NB4 (cell line): ENCODE measurements at regions not wholly inside any gene's neighbourhood (a gene's known extent, or its start where the extent isn't known, plus 50 kb on each side); places are given as distances from the start of the nearest gene placed in this dataset.

ENCODE experiments used
- DNase-seq: peaks from one replicate; pipeline ENCODE4 v3.0.0; 2010; ENCODE audit warnings: low read depth
- H3K4me3 ChIP-seq: one replicate; pipeline ENCODE4 v1.5.1; 2011; ENCODE audit warnings: mild to moderate bottlenecking, low read depth, low read length, moderate library complexity
- MYC ChIP-seq: IDR thresholded peaks from 2 replicates; pipeline ENCODE4 v1.6.1; 2011; ENCODE audit warnings: low read depth, low read length
- POLR2A ChIP-seq: IDR thresholded peaks from 2 replicates; pipeline ENCODE4 v1.6.1; 2011; ENCODE audit warnings: mild to moderate bottlenecking; ENCODE audit not compliant: insufficient read length; ENCODE audit errors: extremely low read depth
- TF ChIP-seq, protein P1 (sequence below): IDR thresholded peaks from 2 replicates; pipeline ENCODE4 v1.6.1; 2011; ENCODE audit warnings: low read depth, low read length
- TF ChIP-seq, protein P2 (sequence below): IDR thresholded peaks from one replicate; pipeline ENCODE4 v1.5.1; 2012; ENCODE audit warnings: low read depth, low read length

DNA sequence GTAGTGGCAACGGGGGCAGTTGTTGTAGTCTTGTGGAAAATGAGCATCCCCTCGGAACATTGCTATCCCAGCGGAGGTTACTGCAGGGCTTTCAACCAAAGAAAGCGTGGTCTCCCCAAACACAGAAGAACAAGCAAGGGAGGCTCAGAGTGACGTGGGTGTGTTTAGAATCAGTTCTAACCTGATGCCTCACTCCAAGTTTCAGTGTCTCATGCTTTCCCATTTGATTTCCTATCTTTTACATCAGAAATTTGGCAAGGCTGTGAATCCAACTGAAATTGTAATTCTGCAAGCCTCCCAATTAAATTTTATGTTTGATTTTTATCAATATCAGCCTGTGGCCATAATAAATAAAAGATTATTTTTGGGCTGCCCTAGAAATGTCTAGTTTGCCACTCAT, 156.1 kb upstream of the LNX1 start:
- TF ChIP-seq MYC = no peak
- TF ChIP-seq, protein P1, sequence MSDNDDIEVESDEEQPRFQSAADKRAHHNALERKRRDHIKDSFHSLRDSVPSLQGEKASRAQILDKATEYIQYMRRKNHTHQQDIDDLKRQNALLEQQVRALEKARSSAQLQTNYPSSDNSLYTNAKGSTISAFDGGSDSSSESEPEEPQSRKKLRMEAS = no peak
- TF ChIP-seq POLR2A = no peak
- TF ChIP-seq, protein P2, sequence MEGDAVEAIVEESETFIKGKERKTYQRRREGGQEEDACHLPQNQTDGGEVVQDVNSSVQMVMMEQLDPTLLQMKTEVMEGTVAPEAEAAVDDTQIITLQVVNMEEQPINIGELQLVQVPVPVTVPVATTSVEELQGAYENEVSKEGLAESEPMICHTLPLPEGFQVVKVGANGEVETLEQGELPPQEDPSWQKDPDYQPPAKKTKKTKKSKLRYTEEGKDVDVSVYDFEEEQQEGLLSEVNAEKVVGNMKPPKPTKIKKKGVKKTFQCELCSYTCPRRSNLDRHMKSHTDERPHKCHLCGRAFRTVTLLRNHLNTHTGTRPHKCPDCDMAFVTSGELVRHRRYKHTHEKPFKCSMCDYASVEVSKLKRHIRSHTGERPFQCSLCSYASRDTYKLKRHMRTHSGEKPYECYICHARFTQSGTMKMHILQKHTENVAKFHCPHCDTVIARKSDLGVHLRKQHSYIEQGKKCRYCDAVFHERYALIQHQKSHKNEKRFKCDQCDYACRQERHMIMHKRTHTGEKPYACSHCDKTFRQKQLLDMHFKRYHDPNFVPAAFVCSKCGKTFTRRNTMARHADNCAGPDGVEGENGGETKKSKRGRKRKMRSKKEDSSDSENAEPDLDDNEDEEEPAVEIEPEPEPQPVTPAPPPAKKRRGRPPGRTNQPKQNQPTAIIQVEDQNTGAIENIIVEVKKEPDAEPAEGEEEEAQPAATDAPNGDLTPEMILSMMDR = no peak
- H3K4me3 ChIP-seq = no peak overlapping the region
- no peak for DNase-seq

DNA sequence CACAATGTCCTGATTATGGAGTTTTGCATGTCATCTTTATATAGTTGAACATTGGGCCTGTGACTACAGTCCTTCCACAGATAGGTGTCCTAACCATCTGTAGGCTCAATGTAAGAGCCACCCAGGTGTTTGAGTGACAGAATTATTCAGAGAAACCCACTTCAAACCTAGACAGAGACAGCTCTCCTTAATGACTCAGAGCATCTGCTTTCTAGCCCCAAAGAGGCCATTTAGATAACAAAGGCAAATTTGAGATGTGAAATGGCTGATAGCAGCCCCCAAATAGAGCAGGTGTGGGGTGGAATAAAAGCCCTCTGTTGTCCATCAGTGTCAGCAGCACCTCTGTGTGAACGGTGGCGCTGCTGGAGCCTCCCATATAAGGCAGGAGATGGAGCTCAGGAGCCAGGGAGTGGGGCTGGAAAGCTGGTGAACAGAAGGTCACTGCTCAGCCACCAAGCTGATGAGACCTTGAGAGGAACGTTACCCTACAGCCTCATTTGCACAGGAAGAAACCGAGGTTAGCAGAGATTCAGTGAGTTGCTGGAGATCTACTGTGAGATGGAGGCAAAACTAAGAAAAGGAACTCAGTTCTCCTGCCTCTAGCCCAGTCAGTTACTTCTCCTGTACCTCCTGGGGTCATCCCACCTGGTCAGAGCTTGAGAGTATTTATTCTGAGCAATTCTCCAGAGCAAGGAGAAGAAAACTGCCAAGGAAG, 153.3 kb upstream of the LNX1 start:
- TF ChIP-seq POLR2A (no peak), MYC (no peak)
- TF ChIP-seq, protein P1 = no peak
- H3K4me3 ChIP-seq = no peak overlapping the region
- DNase-seq = no peak

DNA sequence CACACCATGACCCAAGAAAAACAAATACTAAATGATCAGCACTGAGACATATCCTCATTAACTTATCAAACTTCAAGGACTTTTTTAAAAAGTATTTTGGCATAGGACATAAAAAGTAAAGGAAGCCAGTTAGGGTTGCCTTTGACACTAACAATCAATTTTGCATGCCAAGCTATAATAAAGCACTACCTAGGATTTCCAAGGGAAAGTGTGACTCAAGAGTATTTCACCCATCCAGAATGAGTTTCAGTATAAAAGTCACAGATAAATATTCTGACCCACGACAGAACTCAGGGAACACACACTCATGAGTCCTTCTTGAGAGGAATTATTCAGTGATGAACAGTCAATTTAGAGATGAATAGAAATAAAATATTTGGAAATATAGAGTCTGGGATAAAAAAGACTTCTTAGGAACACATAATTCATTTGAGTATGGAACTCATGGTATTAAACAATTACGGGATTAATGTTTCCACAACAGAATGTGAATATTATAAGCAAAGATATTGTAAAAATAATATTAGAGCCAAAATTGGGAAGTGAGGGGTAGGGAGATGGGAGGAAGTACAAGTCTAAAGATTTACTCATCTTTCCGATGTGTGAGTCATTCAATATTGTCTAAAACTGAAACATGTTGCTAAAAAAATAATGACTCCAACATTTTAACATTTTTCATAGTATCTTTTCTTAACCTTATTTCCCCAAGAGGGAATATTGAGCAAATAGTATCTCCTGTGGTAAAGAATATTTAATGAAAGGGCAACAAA, 143.5 kb upstream of the LNX1 start:
- peak; percentile 32 for DNase-seq
- TF ChIP-seq, protein P2 = no peak
- TF ChIP-seq, protein P1 = no peak
- no peak for TF ChIP-seq MYC
- H3K4me3 ChIP-seq = no peak overlapping the region

DNA sequence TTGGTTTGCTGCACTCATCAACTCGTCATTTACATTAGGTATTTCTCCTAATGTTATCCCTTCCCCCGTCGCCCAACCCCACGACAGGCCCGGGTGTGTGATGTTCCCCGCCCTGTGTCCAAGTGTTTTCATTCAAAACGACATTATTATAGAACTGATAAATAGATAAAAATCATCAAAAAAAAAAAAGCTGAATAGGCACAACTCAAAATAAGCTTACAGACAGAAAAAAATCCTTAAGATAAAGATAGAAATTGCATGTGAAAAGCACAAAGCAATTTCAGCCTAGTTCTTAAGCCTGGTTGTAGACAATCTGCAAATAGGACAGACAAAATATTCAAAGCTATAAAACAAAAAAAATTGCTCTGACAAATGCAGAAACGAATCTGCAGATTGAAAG, 142.9 kb upstream of the LNX1 start:
- H3K4me3 ChIP-seq = no peak overlapping the region
- TF ChIP-seq, protein P2 = no peak
- TF ChIP-seq POLR2A (no peak), MYC (no peak)
- TF ChIP-seq, protein P1 = no peak

DNA sequence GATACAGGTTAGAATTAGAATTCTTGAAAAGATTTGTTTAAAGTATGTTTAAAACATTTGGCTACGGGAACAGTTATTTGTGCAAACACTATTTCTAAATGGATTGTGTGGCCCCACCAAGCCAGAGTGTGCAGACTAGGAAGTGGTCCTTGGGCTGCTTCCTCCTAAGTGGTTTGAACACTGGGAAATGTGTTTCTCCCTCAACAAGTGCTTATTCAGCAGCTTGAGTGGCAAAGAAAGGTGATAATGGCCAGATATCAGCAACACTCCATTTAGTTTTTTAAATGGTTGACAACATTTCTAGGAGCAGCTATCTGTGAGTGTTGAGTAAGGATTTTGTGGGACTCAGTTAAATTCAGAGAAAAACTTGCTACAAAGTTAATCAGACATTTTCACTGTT, 141.4 kb upstream of the LNX1 start:
- H3K4me3 ChIP-seq = no peak overlapping the region
- TF ChIP-seq POLR2A (no peak), MYC (no peak)
- TF ChIP-seq, protein P1 = no peak
- TF ChIP-seq, protein P2 = no peak
- DNase-seq = no peak

More for the DNA sequence above, 142.9 kb upstream of the LNX1 start:
- DNase-seq = no peak

DNA sequence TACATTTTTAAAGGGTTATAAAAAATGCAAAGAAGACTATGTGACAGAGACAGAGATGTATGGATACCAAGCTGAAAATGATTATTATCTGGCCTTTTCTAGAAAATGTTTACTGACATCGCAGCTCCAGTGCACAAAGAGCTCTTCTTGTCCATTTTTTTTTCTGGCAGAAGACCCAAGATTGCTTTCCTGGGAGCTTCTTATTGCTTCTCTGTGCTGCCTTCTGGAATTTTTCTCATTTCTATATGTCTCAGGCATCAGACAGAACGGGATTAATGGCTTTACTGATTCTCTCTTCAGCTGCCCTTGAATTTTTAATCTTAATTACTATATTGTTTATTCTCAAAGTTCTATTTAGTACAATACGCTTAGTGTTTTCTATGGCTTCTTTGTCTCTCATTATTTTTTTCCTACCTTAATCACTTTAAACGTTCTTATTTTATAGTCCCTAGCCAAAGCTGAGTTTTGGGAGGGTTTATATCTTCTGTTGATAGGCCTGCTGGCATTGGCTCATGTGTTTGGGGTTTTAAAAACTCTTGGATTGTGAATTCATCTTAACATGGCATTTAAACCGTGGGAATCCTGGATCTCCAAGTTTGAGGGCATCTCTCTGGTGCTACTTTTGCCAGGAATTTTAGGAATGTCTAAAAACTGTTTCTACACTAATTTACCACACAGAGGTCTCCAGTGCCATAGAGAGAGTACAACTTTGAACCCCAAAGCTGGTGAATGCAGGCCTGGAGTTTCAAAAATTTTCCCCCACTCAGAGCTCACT, 138.9 kb upstream of the LNX1 start:
- no peak overlapping the region for H3K4me3 ChIP-seq
- DNase-seq = no peak
- no peak for TF ChIP-seq POLR2A
- no peak for TF ChIP-seq MYC
- TF ChIP-seq, protein P1 = no peak
